ENCODE measurements at regions not wholly inside any gene's neighbourhood (a gene's known extent, or its start where the extent isn't known, plus 50 kb on each side); places are given as distances from the start of the nearest gene placed in this dataset.
"Not testable (repeated sequence)": the region's sequence is repeated elsewhere in the genome, so short reads cannot be mapped to it uniquely, and the experiment has no call there.

DNA sequence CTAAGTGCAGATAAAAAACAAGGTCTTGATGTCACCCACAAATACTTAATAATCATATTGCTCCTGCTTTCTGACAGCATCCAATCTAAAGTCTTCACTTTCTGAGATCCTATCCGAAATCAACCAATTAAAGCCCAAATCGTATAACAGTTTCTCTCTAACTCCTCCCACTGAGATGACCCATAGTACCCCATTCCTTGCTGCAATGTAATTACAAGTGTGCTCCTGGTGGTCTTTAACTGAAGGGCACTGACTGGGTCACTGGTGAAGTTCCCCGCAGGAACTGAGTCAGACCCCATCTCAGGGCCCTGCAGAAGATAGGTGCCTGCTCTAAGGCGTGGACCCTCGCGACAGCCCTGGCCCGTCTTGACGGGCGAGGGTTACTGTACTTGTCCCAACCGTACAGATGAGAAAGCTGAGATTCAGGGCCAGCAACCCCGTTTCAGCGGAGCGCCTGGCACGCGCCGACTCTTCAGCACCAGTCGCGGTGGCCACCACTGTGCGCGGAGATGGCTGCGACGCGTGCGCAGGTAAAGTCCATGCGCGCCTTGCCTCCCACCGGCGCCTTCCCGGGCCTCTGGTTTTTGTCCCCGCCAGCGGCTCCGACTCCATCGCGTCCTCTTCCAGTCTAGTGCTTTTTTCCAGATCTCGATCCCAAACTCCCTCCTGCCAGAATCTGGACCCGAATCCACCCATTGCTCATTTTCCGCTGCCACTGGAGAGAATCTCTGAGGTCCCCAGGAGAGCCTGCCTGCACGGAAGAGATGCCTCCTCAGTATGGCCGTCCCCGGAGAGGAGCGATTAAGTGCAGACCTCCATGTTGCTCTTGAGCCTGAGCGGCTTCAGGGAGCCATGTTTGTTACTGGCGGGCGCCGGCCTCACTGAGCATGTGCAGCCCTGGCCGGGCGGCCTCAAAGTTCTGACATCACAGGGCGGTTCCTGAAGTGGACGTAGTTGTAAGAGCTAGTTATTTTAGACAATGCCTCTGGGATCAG is 541.7 kb downstream of the SPATA31A6 start:
- WGBS (ENCODE audit: low lambda C conversion rate), result 85% methylated on average over 35 of the region's 49 CpGs
- H3K27me3 ChIP-seq (ENCODE audit: control insufficient read depth in 1 of 2, insufficient read depth in 2 of 2, low read length in 2 of 2); BruUV-seq (replicated peaks); H4K20me1 ChIP-seq (ENCODE audit: insufficient read depth, low read length); intact Hi-C loops (cut with micrococcal nuclease; ENCODE audit: unreplicated experiment); H3K9ac ChIP-seq (ENCODE audit: insufficient read depth, low read depth, low read length); H2AFZ ChIP-seq (ENCODE audit: low read length); H3K79me2 ChIP-seq (ENCODE audit: insufficient read depth, low read length); ATAC-seq; H3K36me3 ChIP-seq (replicated peaks in 1 of 2; ENCODE audit: control insufficient read depth in 1 of 2, insufficient read depth in 2 of 2, low read length in 2 of 2); H3K4me3 ChIP-seq (replicated peaks in 1 of 3; ENCODE audit: insufficient read depth in 1 of 3, low read depth in 2 of 3, low read length in 3 of 3); FAIRE-seq; H3K4me2 ChIP-seq (ENCODE audit: low read depth, low read length); H3K27ac ChIP-seq (ENCODE audit: extremely low read length, insufficient read depth, low read length); in situ Hi-C loops (cut with HindIII; ENCODE audit: extremely low pct_ligation_motif_present, low pct_unique_long_range_greater_than_20kb); CTCF ChIA-PET (ENCODE audit: low intra/inter-chr PET ratio, low total read pairs); DNase-seq (ENCODE audit: low spot score); POLR2A ChIA-PET; H3K9me3 ChIP-seq (ENCODE audit: low read length); H3K4me1 ChIP-seq (ENCODE audit: insufficient read depth, low read length): not testable (repeated sequence)

DNA sequence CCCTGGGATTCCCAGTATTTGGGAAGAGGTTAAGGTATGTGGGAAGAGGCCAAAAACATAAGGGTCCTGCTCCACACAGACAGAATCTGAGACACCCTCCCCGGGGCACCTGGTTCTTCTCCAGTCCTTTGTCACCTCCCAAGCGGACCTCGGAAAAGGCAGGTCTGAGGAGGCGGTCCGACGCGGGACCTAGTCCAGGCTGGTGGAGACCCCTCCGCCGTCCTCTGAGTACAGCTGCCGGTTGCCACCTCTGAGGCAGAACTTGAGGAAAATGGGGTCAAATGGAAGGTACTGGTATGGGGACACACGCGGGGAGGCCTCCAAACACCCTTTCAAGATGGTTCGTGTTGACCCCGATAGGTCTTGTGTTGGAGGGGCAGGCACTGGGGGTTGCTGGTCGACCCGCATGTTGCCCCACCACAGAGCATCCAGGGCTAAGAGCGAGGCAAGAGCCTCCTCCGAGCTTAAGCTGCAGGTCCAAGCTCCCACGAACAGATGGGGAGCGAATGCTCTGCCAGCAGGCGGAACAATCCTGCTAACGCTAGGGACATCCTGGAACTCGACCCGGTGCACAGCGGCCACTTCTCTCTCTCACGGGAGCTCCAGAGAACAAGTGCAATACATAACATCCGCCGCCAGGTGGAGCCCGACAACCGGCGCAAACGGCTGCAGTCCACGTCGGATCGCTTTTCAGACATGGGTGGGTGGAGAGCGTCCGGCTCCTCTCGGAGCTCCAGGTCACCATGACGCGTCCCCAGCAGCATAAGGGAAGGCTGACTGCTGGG is 559.8 kb downstream of the SPATA31A6 start:
- H3K9ac ChIP-seq (ENCODE audit: insufficient read depth, low read depth, low read length); in situ Hi-C loops (cut with HindIII; ENCODE audit: extremely low pct_ligation_motif_present, low pct_unique_long_range_greater_than_20kb); intact Hi-C loops (cut with micrococcal nuclease; ENCODE audit: unreplicated experiment); POLR2A ChIA-PET; FAIRE-seq; H3K4me3 ChIP-seq (replicated peaks in 1 of 3; ENCODE audit: insufficient read depth in 1 of 3, low read depth in 2 of 3, low read length in 3 of 3); H2AFZ ChIP-seq (ENCODE audit: low read length); H3K27me3 ChIP-seq (ENCODE audit: control insufficient read depth in 1 of 2, insufficient read depth in 2 of 2, low read length in 2 of 2); H4K20me1 ChIP-seq (ENCODE audit: insufficient read depth, low read length); H3K27ac ChIP-seq (ENCODE audit: extremely low read length, insufficient read depth, low read length); BruUV-seq (replicated peaks); H3K36me3 ChIP-seq (replicated peaks in 1 of 2; ENCODE audit: control insufficient read depth in 1 of 2, insufficient read depth in 2 of 2, low read length in 2 of 2); H3K4me1 ChIP-seq (ENCODE audit: insufficient read depth, low read length); H3K79me2 ChIP-seq (ENCODE audit: insufficient read depth, low read length); CTCF ChIA-PET (ENCODE audit: low intra/inter-chr PET ratio, low total read pairs); H3K9me3 ChIP-seq (ENCODE audit: low read length): not testable (repeated sequence)
- H3K4me2 ChIP-seq (ENCODE audit: low read depth, low read length), result peak overlapping the region; percentile 23; the same call in 1 of the 2 replicates
- ATAC-seq, result peak; percentile 94
- WGBS (ENCODE audit: low lambda C conversion rate), result 65% methylated on average over 12 of the region's 40 CpGs
- peak; percentile 62 for DNase-seq (ENCODE audit: low spot score)
- TF ChIP-seq, protein P1, sequence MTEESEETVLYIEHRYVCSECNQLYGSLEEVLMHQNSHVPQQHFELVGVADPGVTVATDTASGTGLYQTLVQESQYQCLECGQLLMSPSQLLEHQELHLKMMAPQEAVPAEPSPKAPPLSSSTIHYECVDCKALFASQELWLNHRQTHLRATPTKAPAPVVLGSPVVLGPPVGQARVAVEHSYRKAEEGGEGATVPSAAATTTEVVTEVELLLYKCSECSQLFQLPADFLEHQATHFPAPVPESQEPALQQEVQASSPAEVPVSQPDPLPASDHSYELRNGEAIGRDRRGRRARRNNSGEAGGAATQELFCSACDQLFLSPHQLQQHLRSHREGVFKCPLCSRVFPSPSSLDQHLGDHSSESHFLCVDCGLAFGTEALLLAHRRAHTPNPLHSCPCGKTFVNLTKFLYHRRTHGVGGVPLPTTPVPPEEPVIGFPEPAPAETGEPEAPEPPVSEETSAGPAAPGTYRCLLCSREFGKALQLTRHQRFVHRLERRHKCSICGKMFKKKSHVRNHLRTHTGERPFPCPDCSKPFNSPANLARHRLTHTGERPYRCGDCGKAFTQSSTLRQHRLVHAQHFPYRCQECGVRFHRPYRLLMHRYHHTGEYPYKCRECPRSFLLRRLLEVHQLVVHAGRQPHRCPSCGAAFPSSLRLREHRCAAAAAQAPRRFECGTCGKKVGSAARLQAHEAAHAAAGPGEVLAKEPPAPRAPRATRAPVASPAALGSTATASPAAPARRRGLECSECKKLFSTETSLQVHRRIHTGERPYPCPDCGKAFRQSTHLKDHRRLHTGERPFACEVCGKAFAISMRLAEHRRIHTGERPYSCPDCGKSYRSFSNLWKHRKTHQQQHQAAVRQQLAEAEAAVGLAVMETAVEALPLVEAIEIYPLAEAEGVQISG (CRISPR knock-in tag; IDR thresholded peaks at IDR 0.05), result peak; percentile 20; the same call in 1 of the 2 replicates
- TF ChIP-seq, protein P2, sequence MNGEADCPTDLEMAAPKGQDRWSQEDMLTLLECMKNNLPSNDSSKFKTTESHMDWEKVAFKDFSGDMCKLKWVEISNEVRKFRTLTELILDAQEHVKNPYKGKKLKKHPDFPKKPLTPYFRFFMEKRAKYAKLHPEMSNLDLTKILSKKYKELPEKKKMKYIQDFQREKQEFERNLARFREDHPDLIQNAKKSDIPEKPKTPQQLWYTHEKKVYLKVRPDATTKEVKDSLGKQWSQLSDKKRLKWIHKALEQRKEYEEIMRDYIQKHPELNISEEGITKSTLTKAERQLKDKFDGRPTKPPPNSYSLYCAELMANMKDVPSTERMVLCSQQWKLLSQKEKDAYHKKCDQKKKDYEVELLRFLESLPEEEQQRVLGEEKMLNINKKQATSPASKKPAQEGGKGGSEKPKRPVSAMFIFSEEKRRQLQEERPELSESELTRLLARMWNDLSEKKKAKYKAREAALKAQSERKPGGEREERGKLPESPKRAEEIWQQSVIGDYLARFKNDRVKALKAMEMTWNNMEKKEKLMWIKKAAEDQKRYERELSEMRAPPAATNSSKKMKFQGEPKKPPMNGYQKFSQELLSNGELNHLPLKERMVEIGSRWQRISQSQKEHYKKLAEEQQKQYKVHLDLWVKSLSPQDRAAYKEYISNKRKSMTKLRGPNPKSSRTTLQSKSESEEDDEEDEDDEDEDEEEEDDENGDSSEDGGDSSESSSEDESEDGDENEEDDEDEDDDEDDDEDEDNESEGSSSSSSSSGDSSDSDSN (CRISPR knock-in tag; IDR thresholded peaks at IDR 0.05), result peak; percentile 99
- peak; percentile 86 for TF ChIP-seq STAG1 (CRISPR knock-in tag; IDR thresholded peaks at IDR 0.05)
- TF ChIP-seq, protein P3, sequence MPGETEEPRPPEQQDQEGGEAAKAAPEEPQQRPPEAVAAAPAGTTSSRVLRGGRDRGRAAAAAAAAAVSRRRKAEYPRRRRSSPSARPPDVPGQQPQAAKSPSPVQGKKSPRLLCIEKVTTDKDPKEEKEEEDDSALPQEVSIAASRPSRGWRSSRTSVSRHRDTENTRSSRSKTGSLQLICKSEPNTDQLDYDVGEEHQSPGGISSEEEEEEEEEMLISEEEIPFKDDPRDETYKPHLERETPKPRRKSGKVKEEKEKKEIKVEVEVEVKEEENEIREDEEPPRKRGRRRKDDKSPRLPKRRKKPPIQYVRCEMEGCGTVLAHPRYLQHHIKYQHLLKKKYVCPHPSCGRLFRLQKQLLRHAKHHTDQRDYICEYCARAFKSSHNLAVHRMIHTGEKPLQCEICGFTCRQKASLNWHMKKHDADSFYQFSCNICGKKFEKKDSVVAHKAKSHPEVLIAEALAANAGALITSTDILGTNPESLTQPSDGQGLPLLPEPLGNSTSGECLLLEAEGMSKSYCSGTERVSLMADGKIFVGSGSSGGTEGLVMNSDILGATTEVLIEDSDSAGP (CRISPR knock-in tag; IDR thresholded peaks at IDR 0.05; ENCODE audit: borderline replicate concordance), result peak; percentile 41; the same call in 1 of the 2 replicates
- peak; percentile 39; the same call in 1 of the 2 replicates for TF ChIP-seq SMC3 (IDR thresholded peaks at IDR 0.05; ENCODE audit: low read length)
